GM21447 (cell line): ENCODE measurements at regions not wholly inside any gene's neighbourhood (a gene's known extent, or its start where the extent isn't known, plus 50 kb on each side); places are given as distances from the start of the nearest gene placed in this dataset.
"Not testable (repeated sequence)": the region's sequence is repeated elsewhere in the genome, so short reads cannot be mapped to it uniquely, and the experiment has no call there.

Experiments
- ATAC-seq: cut with Tn5 transposase; IDR thresholded peaks from one replicate; pipeline ENCODE4 v1.9.1; 2021; ENCODE audit not compliant: unreplicated experiment

DNA sequence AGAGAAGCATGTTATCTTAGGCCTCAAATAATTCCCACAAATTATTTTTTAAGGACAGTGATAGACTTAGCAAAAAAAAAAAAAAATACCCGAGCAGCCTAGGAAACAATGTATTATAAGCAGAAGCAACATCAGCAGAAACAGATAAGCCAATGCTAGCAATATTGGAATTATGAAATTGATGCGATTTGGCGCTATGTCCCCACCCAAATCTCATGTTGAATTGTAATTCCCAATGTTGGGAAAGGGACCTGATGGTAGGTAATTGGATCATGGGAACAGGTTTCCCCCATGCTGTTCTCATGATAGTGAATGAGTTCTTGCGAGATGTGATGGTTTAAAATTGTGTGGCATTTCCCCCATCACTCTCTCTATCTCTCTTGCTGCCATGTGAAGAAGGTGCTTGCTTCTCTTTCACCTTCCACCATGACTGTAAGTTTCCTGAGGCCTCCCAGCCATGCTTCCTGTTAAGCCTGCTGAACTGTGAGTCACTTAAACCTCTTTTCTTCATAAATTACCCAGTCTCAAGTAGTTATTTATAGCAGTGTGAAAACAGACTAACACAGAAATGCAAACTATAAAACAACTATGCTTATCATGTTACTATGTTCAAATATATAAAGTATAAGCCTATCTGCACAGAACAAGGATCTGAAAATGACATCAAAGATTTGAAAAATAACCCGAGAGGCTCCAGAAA, 75.6 kb upstream of the HIVEP3 start:
- ATAC-seq: no peak

DNA sequence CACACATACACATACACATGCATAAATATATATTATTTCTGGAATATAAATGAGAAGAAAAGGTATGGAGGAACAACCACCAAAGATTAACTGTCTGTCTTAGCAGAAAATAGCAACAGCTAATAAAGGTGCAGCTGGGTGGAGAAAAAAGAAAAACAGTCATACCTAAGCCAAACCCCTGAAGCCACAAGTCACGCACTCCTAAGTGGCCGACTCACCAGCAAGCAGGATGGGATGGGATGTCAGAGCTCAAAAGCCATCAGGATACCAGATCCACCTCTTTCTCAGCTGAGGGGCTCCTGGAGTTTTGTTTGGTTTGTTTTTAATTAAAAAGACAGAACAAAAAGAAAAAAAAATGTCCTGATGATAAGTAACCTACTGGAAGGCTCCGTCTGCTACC, 64.7 kb upstream of the HIVEP3 start:
- ATAC-seq: no peak

DNA sequence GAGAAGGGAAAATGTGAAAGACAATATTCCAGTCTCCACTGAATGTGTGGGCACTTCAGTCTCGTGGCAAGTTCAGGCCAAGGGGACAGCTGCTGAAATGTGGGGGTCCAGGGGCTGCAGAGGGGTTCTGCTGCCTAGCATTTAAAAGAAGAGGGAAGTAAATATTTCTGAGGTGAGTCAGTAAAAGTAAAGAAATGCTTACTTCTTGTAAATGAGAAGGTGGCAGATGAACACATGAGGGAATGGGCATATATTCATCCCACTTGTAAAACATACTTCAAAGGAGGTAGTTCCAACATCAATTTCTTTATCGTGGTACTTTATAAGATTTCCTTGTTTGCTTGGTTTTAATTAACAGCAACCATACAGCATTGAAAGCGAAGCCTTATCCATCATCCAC, 63.1 kb upstream of the HIVEP3 start:
- ATAC-seq: no peak

DNA sequence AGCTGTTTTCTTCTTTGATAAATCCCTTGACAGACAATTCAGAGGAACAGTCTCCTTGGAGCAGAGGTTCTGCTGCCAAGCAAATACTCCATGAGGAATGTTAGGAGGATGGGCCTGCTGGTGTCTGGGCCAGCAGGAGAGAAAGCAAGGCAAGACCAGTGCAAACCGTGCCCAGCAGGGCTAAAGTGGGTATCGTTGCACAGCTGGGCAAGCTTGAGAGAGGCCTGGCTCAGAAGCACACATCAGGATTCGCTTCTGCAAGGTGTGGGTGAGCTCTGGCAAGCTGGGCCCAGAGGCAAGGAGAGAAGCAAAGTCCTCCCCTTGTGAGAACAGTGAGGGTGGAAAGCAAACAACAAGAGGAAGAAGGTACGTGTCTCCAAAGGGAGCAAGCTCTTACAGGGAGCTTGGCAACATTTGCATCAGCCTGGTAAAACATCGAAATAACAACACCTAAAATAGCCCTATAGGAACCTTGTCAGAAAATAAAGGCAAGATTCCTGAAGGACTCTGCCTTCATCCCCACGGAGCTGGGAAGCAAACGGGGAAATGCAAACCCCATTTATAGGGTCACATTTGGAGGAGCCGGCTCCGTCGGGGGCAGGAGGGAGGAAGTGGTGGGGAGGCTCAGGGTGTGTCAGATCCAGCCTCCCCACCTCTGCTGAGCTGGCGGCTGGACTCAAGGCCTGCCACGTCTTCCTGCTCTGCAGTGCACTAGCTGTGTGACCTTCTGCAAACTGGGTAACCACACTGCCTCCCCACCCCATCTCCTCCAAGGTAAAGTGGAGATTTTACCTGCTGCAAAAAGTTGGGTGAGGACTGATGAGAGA, 62.3 kb upstream of the HIVEP3 start:
- no peak for ATAC-seq

DNA sequence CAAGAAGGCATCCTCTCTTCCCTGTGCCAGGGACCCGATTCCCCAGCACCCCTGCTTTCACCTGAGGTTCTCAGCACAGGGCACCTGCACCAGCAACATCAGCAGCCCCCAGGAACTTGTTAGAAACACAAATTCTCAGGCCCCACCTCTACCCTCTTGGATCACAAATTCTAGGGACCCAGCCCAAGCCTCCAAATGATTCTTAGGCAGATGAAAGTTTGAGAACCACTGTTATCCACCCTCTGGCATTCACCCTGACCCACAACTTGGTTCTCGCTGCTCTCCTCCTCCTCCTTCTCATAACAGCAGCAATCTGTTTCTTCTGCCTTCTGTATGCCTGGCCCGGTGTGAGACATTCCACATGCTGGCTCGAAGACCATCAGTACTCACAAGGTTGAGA, 60.3 kb upstream of the HIVEP3 start:
- no peak for ATAC-seq

DNA sequence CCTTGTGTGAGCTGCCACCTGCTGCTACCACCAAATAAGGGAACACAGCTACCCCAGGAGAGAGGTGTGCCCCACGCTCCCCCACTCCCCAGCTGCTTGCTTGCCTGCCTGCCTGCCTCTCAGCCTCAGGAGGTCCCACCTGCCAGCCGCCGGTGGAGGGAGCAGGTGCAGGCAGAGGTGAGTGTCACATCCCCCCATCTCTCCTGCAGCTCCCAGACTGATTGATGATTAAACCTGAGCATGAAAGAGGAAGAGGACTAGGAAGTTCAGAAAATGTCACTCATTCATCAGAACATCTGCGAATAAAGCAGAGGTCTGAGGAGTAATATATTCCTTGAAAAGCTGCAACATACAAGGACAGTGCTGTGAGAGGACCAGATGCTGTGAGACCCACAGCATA, 58.6 kb upstream of the HIVEP3 start:
- ATAC-seq: no peak

DNA sequence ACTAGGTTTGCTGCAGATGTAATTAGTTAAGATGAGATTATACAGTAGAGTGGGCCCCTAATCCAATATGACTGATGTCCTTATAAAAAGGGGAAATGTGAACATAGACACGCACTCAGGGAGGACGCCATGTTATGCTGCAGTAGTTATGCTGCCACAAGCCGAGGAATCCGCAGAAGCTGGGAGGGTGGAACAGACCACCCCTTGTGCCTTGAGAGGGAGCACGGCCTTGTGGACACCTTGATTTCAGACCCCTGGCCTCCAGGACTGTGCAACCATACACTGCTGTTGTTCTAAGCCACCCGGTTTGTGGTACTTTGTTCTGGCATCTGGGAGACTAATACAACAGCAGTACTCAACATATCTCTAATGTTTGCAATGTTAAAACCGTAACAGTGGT, 57.9 kb upstream of the HIVEP3 start:
- no peak for ATAC-seq

DNA sequence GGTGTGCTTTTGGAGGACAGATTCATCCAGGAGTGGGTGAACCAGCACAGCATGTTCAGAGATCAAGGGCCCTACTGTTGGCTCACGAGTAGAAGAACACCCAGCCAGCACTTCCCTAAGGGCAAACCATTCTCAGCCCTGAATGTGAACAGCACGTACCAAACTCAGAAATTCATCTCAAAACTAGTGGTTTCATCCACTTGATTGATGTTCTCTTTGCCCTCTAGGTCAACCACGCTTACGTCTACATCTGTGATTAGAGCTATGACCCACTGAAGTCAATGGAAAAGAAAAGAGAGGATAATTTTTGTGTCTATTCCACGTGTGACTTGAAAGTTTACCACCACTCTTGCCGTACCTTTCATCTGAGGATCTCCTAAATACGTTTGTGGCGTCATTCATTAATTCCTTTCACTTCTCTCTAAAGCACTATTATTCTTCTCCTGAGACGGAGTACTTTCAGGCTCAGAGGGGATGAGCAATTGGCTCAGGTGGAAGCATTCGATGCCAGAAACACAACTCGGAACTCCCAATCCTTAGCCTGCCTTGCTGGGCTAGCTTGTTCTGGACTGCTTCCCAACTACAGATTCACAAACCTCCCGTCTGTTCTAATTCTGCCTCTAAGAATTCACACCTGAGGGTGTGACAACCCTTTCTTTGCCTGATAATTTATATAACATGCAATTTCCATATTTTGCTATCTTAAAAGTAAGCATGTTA, 57.3 kb upstream of the HIVEP3 start:
- no peak for ATAC-seq

DNA sequence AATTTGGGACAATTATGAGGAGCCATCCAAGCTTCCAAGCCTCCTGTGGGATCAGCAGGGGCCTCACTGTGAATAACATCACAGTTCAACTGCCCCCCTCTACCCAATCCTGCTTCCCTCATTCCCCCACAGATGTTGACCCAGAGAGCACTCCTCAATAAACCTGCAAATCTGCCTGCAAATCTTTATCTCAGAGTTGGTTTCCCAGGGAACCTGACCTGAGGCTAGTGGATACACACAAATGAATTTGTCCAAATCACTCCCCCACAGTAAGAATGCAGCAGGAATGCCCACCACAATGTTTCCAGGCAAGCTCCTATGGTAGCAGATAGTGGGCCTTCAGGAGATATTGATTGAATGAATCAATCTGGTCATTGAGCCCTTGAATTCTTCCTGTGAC, 56.4 kb upstream of the HIVEP3 start:
- no peak for ATAC-seq

DNA sequence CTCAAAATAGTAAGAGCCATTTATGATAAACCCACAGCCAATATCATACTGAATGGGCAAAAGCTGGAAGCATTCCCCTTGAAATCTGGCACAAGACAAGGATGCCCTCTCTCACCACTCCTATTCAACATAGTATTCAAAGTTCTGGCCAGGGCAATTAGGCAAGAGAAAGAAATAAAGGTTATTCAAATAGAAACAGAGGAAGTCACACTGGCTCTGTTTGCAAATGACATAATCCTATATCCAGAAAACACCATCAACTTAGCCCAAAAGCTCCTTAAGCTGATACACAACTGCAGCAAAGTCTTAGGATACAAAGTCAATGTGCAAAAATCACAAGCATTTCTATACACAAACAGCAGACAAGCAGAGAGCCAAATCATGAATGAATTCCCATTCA, 49.8 kb upstream of the HIVEP3 start:
- not testable (repeated sequence) for ATAC-seq
